A673 (cell line): ENCODE measurements at regions not wholly inside any gene's neighbourhood (a gene's known extent, or its start where the extent isn't known, plus 50 kb on each side); places are given as distances from the start of the nearest gene placed in this dataset.

Source experiments
- BruUV-seq: library from RNA; stranded (reverse); fragments of 400-500 nt; replicated peaks from 2 replicates; lab custom pipeline; 2021; lab: Mats Ljungman, UMichigan
- CTCF ChIA-PET: fragments of 300-600 bp; sonication (Branson Sonifier 250); formaldehyde crosslinking; loops from one replicate; lab custom pipeline; 2022; ENCODE audit warnings: antibody characterized with exemption; lab: Charles Lee
- POLR2A ChIA-PET: fragments of 300-600 bp; sonication (Branson Sonifier 250); formaldehyde crosslinking; loops from one replicate; lab custom pipeline; 2022; ENCODE audit warnings: antibody characterized with exemption; ENCODE audit not compliant: low non-redundant PET; lab: Charles Lee
- DNase-seq: peaks from one replicate; pipeline ENCODE4 v3.0.0-alpha.2; 2015; ENCODE audit warnings: low spot score
- H3K27ac ChIP-seq: fragments of 200-600 bp; sonication (generic); 2 replicates; pipeline ENCODE4 v1.5.1; 2016; ENCODE audit warnings: mixed run types, low read depth, mild to moderate bottlenecking, mixed read lengths, antibody characterized with exemption, low read length; ENCODE audit not compliant: poor library complexity, severe bottlenecking
- H3K27me3 ChIP-seq: fragments of 200-600 bp; sonication (generic); replicated peaks from 2 replicates; pipeline ENCODE4 v1.6.1; 2017; ENCODE audit warnings: mixed run types, low read depth, mild to moderate bottlenecking, mixed read lengths, antibody characterized with exemption, low read length; ENCODE audit not compliant: insufficient read depth, poor library complexity
- H3K36me3 ChIP-seq: fragments of 200-600 bp; sonication (generic); 2 replicates; pipeline ENCODE4 v1.6.1; 2016; ENCODE audit warnings: mixed run types, mild to moderate bottlenecking, mixed read lengths, antibody characterized with exemption, low read length; ENCODE audit not compliant: insufficient read depth, poor library complexity, severe bottlenecking
- H3K4me1 ChIP-seq: fragments of 200-600 bp; sonication (generic); 2 replicates; pipeline ENCODE4 v1.6.1; 2017; ENCODE audit warnings: mixed run types, mild to moderate bottlenecking, mixed read lengths, antibody characterized with exemption, low read length; ENCODE audit not compliant: insufficient read depth, poor library complexity, severe bottlenecking
- H3K4me3 ChIP-seq: fragments of 200-600 bp; sonication (generic); 2 replicates; pipeline ENCODE4 v1.5.1; 2016; ENCODE audit warnings: low read depth, mixed run types, mild to moderate bottlenecking, mixed read lengths, low read length; ENCODE audit not compliant: poor library complexity, severe bottlenecking
- H3K9me3 ChIP-seq: fragments of 200-600 bp; sonication (generic); 2 replicates; pipeline ENCODE4 v1.6.1; 2016; ENCODE audit warnings: mixed run types, low read depth, mild to moderate bottlenecking, mixed read lengths, antibody characterized with exemption, low read length; ENCODE audit not compliant: poor library complexity, severe bottlenecking
- CTCF ChIP-seq: fragments of 300-800, 200-600 bp; sonication (generic); conservative IDR thresholded peaks from 2 replicates; pipeline ENCODE4 v1.5.1; 2017; ENCODE audit warnings: low read depth, mild to moderate bottlenecking, antibody characterized with exemption, low read length, moderate library complexity, mixed read lengths
- EZH2 ChIP-seq: fragments of 200-600 bp; sonication (generic); IDR thresholded peaks from 2 replicates; pipeline ENCODE4 v1.6.1; 2017; ENCODE audit warnings: borderline replicate concordance, low read depth, mild to moderate bottlenecking, mixed read lengths, antibody characterized with exemption, low read length; ENCODE audit not compliant: poor library complexity, severe bottlenecking
- intact Hi-C: fragments of 100-400 bp; cut with micrococcal nuclease; formaldehyde crosslinking; loops from one replicate; pipeline ENCODE4 v1.10.0; 2022; ENCODE audit not compliant: unreplicated experiment

- TF ChIP-seq CTCF (no peak), EZH2 (no peak)
- Histone ChIP-seq H3K9me3 (peaks cover 6% of the 10 kb centered on the region), H3K36me3 (no peaks in the 10 kb centered on the region), H3K4me3 (no peak overlapping the region), H3K27me3 (no peaks in the 10 kb centered on the region), H3K4me1 (peaks cover 3% of the 10 kb centered on the region), H3K27ac (no peak overlapping the region)
- CTCF ChIA-PET, result no interaction called here
- POLR2A ChIA-PET, result no interaction called here
- BruUV-seq, result no TSS peak
- intact Hi-C loops, result no loop called here
- peak; percentile 4 for DNase-seq
Observed at GRCh38 chr16:64428463-64429113, 693.3 kb downstream of the CDH11 start.

GRCh38 chr16:64426131-64426666 lies 695.7 kb downstream of the CDH11 start:
- CTCF ChIA-PET, result no interaction called here
- H3K27ac ChIP-seq, result no peak overlapping the region
- no TSS peak for BruUV-seq

GRCh38 chr16:64425381-64425780 lies 696.5 kb downstream of the CDH11 start:
- BruUV-seq, result no TSS peak
- Histone ChIP-seq H3K9me3 (no peaks in the 10 kb centered on the region), H3K4me1 (peaks cover 3% of the 10 kb centered on the region), H3K27me3 (no peaks in the 10 kb centered on the region), H3K4me3 (no peak overlapping the region), H3K36me3 (no peaks in the 10 kb centered on the region), H3K27ac (no peak overlapping the region)
- TF ChIP-seq EZH2 (no peak), CTCF (no peak)
- no peak for DNase-seq
- ChIA-PET CTCF (no interaction called here), POLR2A (no interaction called here)
- intact Hi-C loops, result no loop called here

More at GRCh38 chr16:64426131-64426666, 695.7 kb downstream of the CDH11 start:
- Histone ChIP-seq H3K36me3 (no peaks in the 10 kb centered on the region), H3K4me1 (peaks cover 3% of the 10 kb centered on the region), H3K4me3 (no peak overlapping the region), H3K9me3 (no peaks in the 10 kb centered on the region), H3K27me3 (no peaks in the 10 kb centered on the region)
- TF ChIP-seq EZH2, result no peak
- TF ChIP-seq CTCF, result no peak
- POLR2A ChIA-PET, result no interaction called here
- intact Hi-C loops, result no loop called here
- DNase-seq, result no peak
